ENCODE measurements at regions not wholly inside any gene's neighbourhood (a gene's known extent, or its start where the extent isn't known, plus 50 kb on each side); places are given as distances from the start of the nearest gene placed in this dataset.
A peak's percentile ranks its signal among the peaks of the same experiment; 100 is the strongest.

GRCh38 chr1:219521325-219521724 lies 91.6 kb downstream of the ZC3H11B start:
- no peak for ATAC-seq

- no peak for ATAC-seq
Measured at GRCh38 chr1:219520241-219520640, 92.7 kb downstream of the ZC3H11B start.

DNA sequence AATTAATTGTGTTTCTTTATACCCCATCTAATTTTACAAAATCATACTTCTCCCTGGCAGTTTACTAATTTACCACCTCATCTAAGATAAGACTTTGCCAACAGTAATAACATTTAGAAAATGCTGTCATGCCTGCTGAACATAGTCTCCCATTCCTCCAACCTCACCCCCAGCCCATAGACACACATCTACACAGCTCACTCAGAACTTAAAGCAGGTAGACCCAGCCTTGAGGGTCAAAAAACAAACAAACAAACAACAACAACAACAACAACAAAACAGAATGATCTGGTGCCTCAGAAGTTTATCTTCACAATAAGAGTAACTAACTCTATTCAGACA lies 94.0 kb downstream of the ZC3H11B start:
- no peak for ATAC-seq

- no peak for ATAC-seq
Measured at GRCh38 chr1:219518168-219518906, 94.6 kb downstream of the ZC3H11B start.

DNA sequence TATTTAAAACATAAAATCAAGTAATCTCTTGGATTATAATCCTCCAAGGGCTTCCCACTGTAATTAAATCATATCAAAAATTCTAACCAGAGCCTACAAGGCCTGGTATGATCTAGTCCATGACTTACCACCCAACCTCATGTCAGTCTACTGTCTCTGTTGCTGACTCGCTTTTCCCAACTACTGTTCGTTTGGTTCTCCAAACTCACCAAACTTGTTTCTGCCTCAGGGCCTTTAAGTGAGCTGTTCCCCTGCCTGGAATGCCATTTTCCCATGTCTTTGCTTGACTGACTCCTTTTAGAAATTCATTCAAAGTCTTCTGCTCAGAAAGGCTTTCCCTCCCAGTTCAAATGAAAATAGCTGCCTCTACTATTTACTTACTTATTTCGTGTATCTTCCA lies 95.9 kb downstream of the ZC3H11B start:
- ATAC-seq = no peak

DNA sequence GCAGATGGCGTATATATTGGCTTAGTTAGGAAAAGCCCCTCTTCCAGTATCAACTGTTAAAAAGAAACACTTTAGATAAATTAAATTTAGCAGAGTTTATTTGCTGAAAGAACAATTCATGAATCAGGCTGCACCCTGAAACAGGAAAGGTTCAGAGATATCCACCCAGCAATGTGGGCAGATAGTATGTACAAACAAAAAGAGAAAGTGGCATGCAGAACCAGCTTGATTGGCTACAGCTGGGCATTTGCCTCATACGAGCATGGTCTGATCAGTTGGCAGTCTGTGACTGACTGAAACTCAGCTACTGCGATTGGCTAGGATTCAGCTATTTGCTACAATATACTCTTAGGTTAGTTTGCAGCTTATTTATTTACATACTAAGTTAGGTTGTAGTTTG lies 98.2 kb downstream of the ZC3H11B start:
- peak; percentile 33 for ATAC-seq

GRCh38 chr1:219507437-219507836 lies 105.5 kb downstream of the ZC3H11B start:
- no peak for ATAC-seq

DNA sequence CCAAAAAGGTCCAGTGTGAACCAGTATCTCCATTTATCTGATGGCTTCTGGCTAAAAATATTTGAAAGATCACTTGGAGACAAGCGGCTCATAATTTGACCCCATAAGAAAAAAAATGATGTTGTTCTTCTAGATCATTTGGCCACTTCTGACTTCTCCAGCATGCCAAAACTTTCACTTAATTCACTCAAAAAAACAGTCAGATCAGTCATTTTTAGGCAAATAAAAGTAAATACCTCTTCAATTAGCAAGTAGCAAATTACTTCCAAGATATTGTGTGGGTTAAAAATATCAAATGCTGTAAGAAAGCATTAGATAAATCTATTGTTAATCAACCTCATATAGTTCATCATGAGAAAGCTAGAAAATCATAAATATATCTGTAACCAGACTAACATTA lies 106.0 kb downstream of the ZC3H11B start:
- ATAC-seq = no peak

DNA sequence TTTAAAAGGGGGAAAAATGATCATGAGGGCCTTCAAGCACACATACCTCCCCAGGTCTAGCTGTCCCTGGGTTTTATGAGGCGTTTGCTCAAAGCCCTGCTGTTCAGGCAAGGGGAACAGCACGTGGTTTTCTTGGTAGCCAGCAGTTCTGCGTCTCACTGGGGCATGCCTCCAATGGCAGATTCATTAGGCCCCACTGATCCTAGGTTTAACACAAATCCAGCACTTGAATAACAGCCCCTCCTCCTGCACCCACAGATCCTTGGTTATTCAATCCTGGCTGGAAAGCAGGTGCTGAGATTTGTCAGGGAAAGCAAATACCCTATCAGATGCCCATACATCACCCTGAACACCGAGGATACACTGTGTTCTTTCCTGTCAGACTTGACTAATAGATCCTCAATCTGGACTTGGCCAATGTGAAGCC lies 106.4 kb downstream of the ZC3H11B start:
- ATAC-seq = no peak

GRCh38 chr1:219505886-219506285 lies 107.0 kb downstream of the ZC3H11B start:
- ATAC-seq = no peak

DNA sequence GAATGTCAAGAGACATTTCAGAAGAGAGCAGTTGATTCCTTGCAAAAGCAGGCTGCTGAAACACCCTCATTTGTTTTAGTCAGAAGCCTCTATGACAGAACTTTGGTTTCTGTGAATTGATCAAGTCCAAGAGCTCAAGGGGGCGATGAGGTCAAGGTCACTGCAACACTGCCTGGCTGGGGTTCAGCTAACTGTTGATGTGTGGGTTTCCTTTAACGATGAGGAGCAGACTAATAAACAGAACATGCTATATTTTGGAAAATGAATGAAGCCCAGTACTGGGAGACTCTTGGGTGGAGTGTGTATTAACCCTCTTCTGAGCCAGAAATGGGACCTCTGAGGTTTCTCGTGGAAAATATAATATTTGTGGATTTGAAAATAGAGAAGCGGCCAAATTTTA lies 109.3 kb downstream of the ZC3H11B start:
- ATAC-seq = no peak

GRCh38 chr1:219500327-219500897 lies 112.5 kb downstream of the ZC3H11B start:
- ATAC-seq = no peak

- ATAC-seq = no peak
Measured at GRCh38 chr1:219498666-219499065, 114.2 kb downstream of the ZC3H11B start.

DNA sequence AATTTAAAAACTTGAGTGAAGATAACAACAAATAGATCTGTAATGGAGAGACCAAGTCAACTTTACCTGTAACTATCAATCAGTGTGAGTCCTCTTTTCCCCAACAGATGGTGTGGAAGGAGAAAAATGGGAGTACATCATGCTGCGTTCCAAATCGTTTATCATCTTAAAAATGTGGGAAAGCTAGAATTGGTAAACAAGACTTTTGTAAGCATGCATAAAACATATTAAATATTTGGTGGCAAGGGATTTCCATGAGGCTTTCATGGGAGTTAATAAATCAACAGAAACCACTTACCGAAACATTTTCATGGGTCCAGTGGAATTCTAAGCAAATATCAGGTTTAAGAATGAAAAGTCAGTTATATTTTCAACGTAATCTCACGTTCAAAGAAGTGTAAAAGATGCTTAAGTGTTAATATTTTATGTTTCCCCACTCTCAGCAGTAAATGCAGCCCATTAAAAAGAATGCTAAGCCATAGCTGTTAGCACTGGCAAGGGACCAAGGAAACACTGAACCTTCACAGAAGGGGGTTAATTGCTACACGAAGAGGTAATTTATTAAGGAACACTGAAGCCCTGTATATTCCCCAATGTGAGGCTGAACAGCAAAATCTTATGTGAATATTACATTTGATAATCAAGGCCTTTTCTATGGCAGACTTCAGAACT lies 117.0 kb downstream of the ZC3H11B start:
- ATAC-seq = no peak

GRCh38 chr1:219492717-219493116 lies 120.2 kb downstream of the ZC3H11B start:
- ATAC-seq = no peak

DNA sequence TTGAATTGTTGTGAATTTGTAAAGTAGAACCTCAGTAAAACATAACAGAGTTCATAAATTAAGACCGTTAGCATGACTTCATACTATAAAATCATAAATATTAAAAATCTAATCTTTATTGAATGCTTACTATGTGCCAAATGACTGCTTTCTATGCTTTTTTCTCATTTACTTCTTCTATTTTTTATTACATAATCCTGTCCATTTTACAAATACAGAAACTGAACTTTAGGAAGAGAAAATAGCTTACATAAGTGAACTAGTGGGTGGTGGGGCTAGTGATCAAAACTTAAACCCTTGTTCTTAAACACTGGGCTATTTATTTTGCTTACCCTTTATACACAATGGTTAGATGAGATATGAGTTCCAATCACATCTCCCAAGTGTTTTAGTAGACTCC lies 122.3 kb downstream of the ZC3H11B start:
- ATAC-seq = no peak

- no peak for ATAC-seq
Measured at GRCh38 chr1:219489636-219490035, 123.3 kb downstream of the ZC3H11B start.

DNA sequence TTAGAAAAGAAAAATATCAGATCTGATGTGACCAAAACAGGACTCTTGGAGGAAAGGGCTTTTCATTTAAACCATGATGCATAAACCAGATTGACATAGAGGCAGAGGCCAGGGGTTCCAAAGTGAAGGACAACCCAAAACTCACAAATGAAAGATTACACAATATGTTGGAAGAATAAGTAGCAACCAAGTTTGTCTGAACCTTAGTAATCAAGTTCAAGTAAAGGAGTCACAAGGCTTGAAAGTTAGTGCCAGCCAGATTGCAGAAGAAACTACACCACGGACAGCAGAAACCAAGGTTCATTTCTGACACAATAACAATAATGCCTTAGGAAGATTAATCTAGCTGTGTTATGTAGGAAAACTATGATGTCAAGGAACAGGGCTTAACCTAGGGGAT lies 124.6 kb downstream of the ZC3H11B start:
- no peak for ATAC-seq

- no peak for ATAC-seq
Measured at GRCh38 chr1:219483530-219483929, 129.4 kb downstream of the ZC3H11B start.

- ATAC-seq = no peak
Measured at GRCh38 chr1:219480011-219480410, 132.9 kb downstream of the ZC3H11B start.

DNA sequence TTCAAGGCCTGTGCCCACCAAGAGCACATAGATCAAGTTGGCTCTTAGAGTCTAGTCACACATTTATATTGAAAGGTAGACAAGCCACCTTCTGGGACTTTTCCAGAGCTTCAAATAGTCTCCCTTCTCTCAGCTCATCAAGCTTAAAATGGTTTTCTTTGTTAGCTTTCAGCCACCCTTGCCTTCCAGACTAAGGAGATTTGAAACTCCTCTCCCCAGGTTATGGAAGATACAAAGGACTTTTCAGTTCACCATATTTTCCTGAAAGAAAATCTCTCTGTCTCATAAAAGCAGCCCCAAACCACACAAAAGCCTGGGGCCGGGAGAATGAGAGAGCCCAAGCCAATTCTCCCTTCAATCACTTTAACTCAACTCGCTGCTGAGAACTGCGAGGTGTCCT lies 134.1 kb downstream of the ZC3H11B start:
- ATAC-seq = no peak

- no peak for ATAC-seq
Measured at GRCh38 chr1:219477861-219478260, 135.0 kb downstream of the ZC3H11B start.

DNA sequence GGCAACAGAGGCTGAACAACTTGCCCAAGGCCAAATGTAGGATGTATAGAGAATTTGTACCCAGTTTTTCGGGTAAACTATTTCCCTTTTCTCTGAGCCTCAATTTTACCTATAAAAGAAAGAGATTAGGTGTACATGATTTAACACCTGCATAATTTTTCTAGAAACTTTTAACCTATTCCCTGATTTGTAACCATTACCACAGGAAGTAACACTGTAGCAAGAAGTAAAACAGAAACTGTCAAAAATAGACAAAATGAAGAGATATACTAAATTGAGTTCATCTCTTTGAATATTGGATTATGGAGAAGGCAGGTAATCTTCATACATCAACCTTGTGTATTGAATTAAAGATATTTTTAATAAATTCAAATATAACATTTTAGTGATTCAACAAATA lies 136.2 kb downstream of the ZC3H11B start:
- ATAC-seq = no peak

DNA sequence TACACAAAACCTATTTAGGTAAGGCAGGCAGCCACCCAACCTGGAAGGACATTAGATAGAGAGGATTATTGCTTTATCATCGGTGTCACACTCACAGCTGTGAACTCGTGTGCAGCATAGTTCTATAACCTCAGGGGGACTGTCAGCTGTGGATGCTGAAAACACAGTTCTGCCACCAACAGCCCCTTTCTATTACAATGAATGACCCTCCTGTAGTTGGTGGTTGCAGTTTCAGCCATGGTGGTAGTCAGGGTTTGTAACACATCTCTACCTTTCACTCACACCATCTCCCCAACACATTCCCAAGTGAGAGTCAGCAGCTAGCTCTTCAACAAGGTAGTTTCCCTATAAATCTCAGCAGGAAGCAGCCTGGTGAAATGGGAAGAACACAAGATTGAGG lies 136.8 kb downstream of the ZC3H11B start:
- no peak for ATAC-seq
